HEK293 (cell line): ENCODE measurements at regions not wholly inside any gene's neighbourhood (a gene's known extent, or its start where the extent isn't known, plus 50 kb on each side); places are given as distances from the start of the nearest gene placed in this dataset.

ENCODE experiments used
- BCL11A ChIP-seq: fragments of 450-650 bp; formaldehyde crosslinking; IDR thresholded peaks from 2 replicates; pipeline ENCODE4 v1.5.1; 2016; ENCODE audit warnings: low read depth, missing biosample characterization, missing genetic modification characterization
- YY1 ChIP-seq: fragments of 450-650 bp; formaldehyde crosslinking; IDR thresholded peaks from 2 replicates; pipeline ENCODE4 v1.5.1; 2018; ENCODE audit warnings: missing biosample characterization, missing genetic modification characterization
- ZNF350 ChIP-seq: fragments of 450-650 bp; formaldehyde crosslinking; IDR thresholded peaks from 2 replicates; pipeline ENCODE4 v1.5.0; 2017; ENCODE audit warnings: missing biosample characterization, mild to moderate bottlenecking, missing genetic modification characterization
- ZNF423 ChIP-seq: fragments of 450-650 bp; formaldehyde crosslinking; IDR thresholded peaks from 2 replicates; pipeline ENCODE4 v1.5.1; 2016; ENCODE audit warnings: missing biosample characterization, missing genetic modification characterization
- ZNF558 ChIP-seq: fragments of 450-650 bp; formaldehyde crosslinking; IDR thresholded peaks from 2 replicates; pipeline ENCODE4 v1.5.1; 2016; ENCODE audit warnings: missing biosample characterization, missing genetic modification characterization
- ZNF571 ChIP-seq: fragments of 450-650 bp; formaldehyde crosslinking; IDR thresholded peaks from 2 replicates; pipeline ENCODE4 v1.5.0; 2017; ENCODE audit warnings: missing biosample characterization, missing genetic modification characterization
- ZXDB ChIP-seq: fragments of 450-650 bp; formaldehyde crosslinking; IDR thresholded peaks from 2 replicates; pipeline ENCODE4 v1.5.1; 2016; ENCODE audit warnings: missing biosample characterization, missing genetic modification characterization
- TF ChIP-seq, protein P1 (sequence below): fragments of 450-650 bp; formaldehyde crosslinking; IDR thresholded peaks from 2 replicates; pipeline ENCODE4 v1.5.1; 2016; ENCODE audit warnings: missing biosample characterization, missing genetic modification characterization
- TF ChIP-seq, protein P2 (sequence below): fragments of 450-650 bp; formaldehyde crosslinking; IDR thresholded peaks from 2 replicates; pipeline ENCODE4 v1.5.0; 2017; ENCODE audit warnings: missing biosample characterization, missing genetic modification characterization, borderline replicate concordance
- TF ChIP-seq, protein P3 (sequence below): fragments of 450-650 bp; formaldehyde crosslinking; IDR thresholded peaks from 2 replicates; pipeline ENCODE4 v1.5.1; 2017; ENCODE audit warnings: missing biosample characterization, missing genetic modification characterization
- TF ChIP-seq, protein P4 (sequence below): fragments of 450-650 bp; formaldehyde crosslinking; IDR thresholded peaks from 2 replicates; pipeline ENCODE4 v1.5.1; 2016; ENCODE audit warnings: missing biosample characterization, missing genetic modification characterization, borderline replicate concordance
- TF ChIP-seq, protein P5 (sequence below): fragments of 450-650 bp; formaldehyde crosslinking; IDR thresholded peaks from 2 replicates; pipeline ENCODE4 v1.5.1; 2016; ENCODE audit warnings: missing biosample characterization, missing genetic modification characterization
- TF ChIP-seq, protein P6 (sequence below): fragments of 450-650 bp; formaldehyde crosslinking; IDR thresholded peaks from 2 replicates; pipeline ENCODE4 v1.5.1; 2017; ENCODE audit warnings: missing biosample characterization, missing genetic modification characterization
- TF ChIP-seq, protein P7 (sequence below): fragments of 450-650 bp; formaldehyde crosslinking; IDR thresholded peaks from 2 replicates; pipeline ENCODE4 v1.5.1; 2016; ENCODE audit warnings: missing biosample characterization, missing genetic modification characterization

DNA sequence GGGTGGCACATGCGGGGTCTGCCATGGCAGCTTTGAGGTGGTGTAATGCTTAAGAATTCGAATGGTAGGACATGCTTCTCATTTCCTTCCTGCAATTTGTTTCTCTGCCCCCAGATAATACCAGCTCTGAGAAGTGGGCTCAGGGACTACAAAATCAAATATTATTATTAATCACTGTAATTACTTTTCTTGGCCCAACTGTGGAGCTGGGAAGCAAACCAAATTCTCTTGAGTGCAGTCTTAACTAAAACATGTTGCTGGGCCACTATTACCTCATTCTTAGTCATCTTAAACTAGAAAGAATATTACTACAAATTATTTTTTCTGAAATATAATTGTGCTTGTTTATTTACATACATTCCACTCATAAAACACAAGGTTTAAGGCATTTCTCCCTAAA, 566.7 kb upstream of the NRP1 start:
- TF ChIP-seq, protein P1, sequence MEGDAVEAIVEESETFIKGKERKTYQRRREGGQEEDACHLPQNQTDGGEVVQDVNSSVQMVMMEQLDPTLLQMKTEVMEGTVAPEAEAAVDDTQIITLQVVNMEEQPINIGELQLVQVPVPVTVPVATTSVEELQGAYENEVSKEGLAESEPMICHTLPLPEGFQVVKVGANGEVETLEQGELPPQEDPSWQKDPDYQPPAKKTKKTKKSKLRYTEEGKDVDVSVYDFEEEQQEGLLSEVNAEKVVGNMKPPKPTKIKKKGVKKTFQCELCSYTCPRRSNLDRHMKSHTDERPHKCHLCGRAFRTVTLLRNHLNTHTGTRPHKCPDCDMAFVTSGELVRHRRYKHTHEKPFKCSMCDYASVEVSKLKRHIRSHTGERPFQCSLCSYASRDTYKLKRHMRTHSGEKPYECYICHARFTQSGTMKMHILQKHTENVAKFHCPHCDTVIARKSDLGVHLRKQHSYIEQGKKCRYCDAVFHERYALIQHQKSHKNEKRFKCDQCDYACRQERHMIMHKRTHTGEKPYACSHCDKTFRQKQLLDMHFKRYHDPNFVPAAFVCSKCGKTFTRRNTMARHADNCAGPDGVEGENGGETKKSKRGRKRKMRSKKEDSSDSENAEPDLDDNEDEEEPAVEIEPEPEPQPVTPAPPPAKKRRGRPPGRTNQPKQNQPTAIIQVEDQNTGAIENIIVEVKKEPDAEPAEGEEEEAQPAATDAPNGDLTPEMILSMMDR (tag by site-specific recombination): no peak
- TF ChIP-seq YY1 (tag by site-specific recombination) (no peak), BCL11A (tag by site-specific recombination) (no peak), ZNF558 (no peak), ZNF350 (tag by site-specific recombination) (no peak), ZNF571 (tag by site-specific recombination) (no peak), ZXDB (tag by site-specific recombination) (no peak), ZNF423 (tag by site-specific recombination) (no peak)
- TF ChIP-seq, protein P2, sequence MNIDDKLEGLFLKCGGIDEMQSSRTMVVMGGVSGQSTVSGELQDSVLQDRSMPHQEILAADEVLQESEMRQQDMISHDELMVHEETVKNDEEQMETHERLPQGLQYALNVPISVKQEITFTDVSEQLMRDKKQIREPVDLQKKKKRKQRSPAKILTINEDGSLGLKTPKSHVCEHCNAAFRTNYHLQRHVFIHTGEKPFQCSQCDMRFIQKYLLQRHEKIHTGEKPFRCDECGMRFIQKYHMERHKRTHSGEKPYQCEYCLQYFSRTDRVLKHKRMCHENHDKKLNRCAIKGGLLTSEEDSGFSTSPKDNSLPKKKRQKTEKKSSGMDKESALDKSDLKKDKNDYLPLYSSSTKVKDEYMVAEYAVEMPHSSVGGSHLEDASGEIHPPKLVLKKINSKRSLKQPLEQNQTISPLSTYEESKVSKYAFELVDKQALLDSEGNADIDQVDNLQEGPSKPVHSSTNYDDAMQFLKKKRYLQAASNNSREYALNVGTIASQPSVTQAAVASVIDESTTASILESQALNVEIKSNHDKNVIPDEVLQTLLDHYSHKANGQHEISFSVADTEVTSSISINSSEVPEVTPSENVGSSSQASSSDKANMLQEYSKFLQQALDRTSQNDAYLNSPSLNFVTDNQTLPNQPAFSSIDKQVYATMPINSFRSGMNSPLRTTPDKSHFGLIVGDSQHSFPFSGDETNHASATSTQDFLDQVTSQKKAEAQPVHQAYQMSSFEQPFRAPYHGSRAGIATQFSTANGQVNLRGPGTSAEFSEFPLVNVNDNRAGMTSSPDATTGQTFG (tag by site-specific recombination): no peak
- TF ChIP-seq, protein P3, sequence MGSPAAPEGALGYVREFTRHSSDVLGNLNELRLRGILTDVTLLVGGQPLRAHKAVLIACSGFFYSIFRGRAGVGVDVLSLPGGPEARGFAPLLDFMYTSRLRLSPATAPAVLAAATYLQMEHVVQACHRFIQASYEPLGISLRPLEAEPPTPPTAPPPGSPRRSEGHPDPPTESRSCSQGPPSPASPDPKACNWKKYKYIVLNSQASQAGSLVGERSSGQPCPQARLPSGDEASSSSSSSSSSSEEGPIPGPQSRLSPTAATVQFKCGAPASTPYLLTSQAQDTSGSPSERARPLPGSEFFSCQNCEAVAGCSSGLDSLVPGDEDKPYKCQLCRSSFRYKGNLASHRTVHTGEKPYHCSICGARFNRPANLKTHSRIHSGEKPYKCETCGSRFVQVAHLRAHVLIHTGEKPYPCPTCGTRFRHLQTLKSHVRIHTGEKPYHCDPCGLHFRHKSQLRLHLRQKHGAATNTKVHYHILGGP (tag by site-specific recombination): no peak
- TF ChIP-seq, protein P4, sequence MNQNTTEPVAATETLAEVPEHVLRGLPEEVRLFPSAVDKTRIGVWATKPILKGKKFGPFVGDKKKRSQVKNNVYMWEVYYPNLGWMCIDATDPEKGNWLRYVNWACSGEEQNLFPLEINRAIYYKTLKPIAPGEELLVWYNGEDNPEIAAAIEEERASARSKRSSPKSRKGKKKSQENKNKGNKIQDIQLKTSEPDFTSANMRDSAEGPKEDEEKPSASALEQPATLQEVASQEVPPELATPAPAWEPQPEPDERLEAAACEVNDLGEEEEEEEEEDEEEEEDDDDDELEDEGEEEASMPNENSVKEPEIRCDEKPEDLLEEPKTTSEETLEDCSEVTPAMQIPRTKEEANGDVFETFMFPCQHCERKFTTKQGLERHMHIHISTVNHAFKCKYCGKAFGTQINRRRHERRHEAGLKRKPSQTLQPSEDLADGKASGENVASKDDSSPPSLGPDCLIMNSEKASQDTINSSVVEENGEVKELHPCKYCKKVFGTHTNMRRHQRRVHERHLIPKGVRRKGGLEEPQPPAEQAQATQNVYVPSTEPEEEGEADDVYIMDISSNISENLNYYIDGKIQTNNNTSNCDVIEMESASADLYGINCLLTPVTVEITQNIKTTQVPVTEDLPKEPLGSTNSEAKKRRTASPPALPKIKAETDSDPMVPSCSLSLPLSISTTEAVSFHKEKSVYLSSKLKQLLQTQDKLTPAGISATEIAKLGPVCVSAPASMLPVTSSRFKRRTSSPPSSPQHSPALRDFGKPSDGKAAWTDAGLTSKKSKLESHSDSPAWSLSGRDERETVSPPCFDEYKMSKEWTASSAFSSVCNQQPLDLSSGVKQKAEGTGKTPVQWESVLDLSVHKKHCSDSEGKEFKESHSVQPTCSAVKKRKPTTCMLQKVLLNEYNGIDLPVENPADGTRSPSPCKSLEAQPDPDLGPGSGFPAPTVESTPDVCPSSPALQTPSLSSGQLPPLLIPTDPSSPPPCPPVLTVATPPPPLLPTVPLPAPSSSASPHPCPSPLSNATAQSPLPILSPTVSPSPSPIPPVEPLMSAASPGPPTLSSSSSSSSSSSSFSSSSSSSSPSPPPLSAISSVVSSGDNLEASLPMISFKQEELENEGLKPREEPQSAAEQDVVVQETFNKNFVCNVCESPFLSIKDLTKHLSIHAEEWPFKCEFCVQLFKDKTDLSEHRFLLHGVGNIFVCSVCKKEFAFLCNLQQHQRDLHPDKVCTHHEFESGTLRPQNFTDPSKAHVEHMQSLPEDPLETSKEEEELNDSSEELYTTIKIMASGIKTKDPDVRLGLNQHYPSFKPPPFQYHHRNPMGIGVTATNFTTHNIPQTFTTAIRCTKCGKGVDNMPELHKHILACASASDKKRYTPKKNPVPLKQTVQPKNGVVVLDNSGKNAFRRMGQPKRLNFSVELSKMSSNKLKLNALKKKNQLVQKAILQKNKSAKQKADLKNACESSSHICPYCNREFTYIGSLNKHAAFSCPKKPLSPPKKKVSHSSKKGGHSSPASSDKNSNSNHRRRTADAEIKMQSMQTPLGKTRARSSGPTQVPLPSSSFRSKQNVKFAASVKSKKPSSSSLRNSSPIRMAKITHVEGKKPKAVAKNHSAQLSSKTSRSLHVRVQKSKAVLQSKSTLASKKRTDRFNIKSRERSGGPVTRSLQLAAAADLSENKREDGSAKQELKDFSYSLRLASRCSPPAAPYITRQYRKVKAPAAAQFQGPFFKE (tag by site-specific recombination): no peak
- TF ChIP-seq, protein P5, sequence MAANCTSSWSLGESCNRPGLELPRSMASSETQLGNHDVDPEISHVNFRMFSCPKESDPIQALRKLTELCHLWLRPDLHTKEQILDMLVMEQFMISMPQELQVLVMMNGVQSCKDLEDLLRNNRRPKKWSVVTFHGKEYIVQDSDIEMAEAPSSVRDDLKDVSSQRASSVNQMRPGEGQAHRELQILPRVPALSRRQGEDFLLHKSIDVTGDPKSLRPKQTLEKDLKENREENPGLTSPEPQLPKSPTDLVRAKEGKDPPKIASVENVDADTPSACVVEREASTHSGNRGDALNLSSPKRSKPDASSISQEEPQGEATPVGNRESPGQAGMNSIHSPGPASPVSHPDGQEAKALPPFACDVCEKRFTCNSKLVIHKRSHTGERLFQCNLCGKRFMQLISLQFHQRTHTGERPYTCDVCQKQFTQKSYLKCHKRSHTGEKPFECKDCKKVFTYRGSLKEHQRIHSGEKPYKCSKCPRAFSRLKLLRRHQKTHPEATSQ (tag by site-specific recombination): no peak
- TF ChIP-seq, protein P6, sequence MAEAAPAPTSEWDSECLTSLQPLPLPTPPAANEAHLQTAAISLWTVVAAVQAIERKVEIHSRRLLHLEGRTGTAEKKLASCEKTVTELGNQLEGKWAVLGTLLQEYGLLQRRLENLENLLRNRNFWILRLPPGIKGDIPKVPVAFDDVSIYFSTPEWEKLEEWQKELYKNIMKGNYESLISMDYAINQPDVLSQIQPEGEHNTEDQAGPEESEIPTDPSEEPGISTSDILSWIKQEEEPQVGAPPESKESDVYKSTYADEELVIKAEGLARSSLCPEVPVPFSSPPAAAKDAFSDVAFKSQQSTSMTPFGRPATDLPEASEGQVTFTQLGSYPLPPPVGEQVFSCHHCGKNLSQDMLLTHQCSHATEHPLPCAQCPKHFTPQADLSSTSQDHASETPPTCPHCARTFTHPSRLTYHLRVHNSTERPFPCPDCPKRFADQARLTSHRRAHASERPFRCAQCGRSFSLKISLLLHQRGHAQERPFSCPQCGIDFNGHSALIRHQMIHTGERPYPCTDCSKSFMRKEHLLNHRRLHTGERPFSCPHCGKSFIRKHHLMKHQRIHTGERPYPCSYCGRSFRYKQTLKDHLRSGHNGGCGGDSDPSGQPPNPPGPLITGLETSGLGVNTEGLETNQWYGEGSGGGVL (tag by site-specific recombination): no peak
- TF ChIP-seq, protein P7, sequence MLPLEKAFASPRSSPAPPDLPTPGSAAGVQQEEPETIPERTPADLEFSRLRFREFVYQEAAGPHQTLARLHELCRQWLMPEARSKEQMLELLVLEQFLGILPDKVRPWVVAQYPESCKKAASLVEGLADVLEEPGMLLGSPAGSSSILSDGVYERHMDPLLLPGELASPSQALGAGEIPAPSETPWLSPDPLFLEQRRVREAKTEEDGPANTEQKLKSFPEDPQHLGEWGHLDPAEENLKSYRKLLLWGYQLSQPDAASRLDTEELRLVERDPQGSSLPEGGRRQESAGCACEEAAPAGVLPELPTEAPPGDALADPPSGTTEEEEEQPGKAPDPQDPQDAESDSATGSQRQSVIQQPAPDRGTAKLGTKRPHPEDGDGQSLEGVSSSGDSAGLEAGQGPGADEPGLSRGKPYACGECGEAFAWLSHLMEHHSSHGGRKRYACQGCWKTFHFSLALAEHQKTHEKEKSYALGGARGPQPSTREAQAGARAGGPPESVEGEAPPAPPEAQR (tag by site-specific recombination): no peak
